CD4-positive, alpha-beta T cell (primary cell): ENCODE measurements at regions not wholly inside any gene's neighbourhood (a gene's known extent, or its start where the extent isn't known, plus 50 kb on each side); places are given as distances from the start of the nearest gene placed in this dataset.

Experiments
- ATAC-seq: fragments of 200-7000 bp; cut with Tn5 transposase; one replicate; pipeline ENCODE4 v1.10.0; 2022; ENCODE audit warnings: mild to moderate bottlenecking; ENCODE audit not compliant: poor library complexity
- CTCF ChIA-PET: fragments of 350-600 bp; sonication (Branson Sonifier 250); formaldehyde crosslinking; loops from one replicate; lab custom pipeline; 2021; ENCODE audit warnings: antibody characterized with exemption, inconsistent platforms; lab: Charles Lee
- POLR2A ChIA-PET: fragments of 350-600 bp; sonication (Branson Sonifier 250); formaldehyde crosslinking; loops from one replicate; lab custom pipeline; 2021; ENCODE audit warnings: antibody characterized with exemption, inconsistent platforms; lab: Charles Lee
- DNase-seq, 14 experiments: peaks; one replicate each; pipeline ENCODE4 v3.0.0-alpha.2; 2013 to 2020; ENCODE audit warnings: mixed read lengths in 2 of 14
- H3K27ac ChIP-seq, 2 donors: one replicate each; pipeline versions ENCODE4 v1.5.1 to v1.7.0; 2013; ENCODE audit warnings: low read length in 2 of 2, low read depth in 1 of 2, mild to moderate bottlenecking in 1 of 2
- H3K27me3 ChIP-seq, 2 experiments: 1 replicate in 1 of 2; 2 replicates in 1 of 2; pipeline versions ENCODE4 v1.6.1 to v1.7.0; 2013; ENCODE audit warnings: low read length in 2 of 2, control low read depth in 1 of 2, mild to moderate bottlenecking in 1 of 2, moderate library complexity in 1 of 2; ENCODE audit not compliant: insufficient read depth in 2 of 2, control insufficient read depth in 1 of 2
- H3K36me3 ChIP-seq: one replicate; pipeline ENCODE4 v1.6.1; 2013; ENCODE audit warnings: low read length, control low read depth; ENCODE audit not compliant: insufficient read depth
- H3K4me1 ChIP-seq: one replicate; pipeline ENCODE4 v1.6.1; 2013; ENCODE audit warnings: low read length, control low read depth; ENCODE audit not compliant: insufficient read depth
- H3K4me3 ChIP-seq: one replicate; pipeline ENCODE4 v1.5.1; 2013; ENCODE audit warnings: mild to moderate bottlenecking, low read length, moderate library complexity
- H3K9me3 ChIP-seq, 2 experiments: 1 replicate in 1 of 2; 2 replicates in 1 of 2; pipeline versions ENCODE4 v1.6.1 to v1.7.0; 2013; ENCODE audit warnings: low read length in 2 of 2, mild to moderate bottlenecking in 2 of 2, control low read depth in 1 of 2, moderate library complexity in 1 of 2; ENCODE audit not compliant: control insufficient read depth in 1 of 2, insufficient read depth in 1 of 2
- H3K27ac Mint-ChIP-seq: one replicate; pipeline ENCODE4 v1.8.0; 2020; ENCODE audit warnings: mixed read lengths
- H3K27me3 Mint-ChIP-seq: one replicate; pipeline ENCODE4 v1.8.0; 2021; ENCODE audit warnings: mixed read lengths
- H3K36me3 Mint-ChIP-seq: one replicate; pipeline ENCODE4 v1.8.0; 2021; ENCODE audit warnings: low read depth, mixed read lengths
- H3K4me1 Mint-ChIP-seq: one replicate; pipeline ENCODE4 v1.8.0; 2021; ENCODE audit warnings: low read depth, mixed read lengths
- H3K4me3 Mint-ChIP-seq: one replicate; pipeline ENCODE4 v1.8.0; 2020; ENCODE audit warnings: mild to moderate bottlenecking, mixed read lengths
- H3K9me3 Mint-ChIP-seq: one replicate; pipeline ENCODE4 v1.8.0; 2020; ENCODE audit warnings: mixed read lengths
- CTCF ChIP-seq: fragments of 200-600 bp; IDR thresholded peaks from one replicate; pipeline ENCODE4 v1.8.0; 2022; ENCODE audit warnings: antibody characterized with exemption, mild to moderate bottlenecking
- intact Hi-C, 2 experiments: fragments of 100-400 bp; cut with DNase I in 1 of 2; cut with micrococcal nuclease in 1 of 2; formaldehyde crosslinking; loops; one replicate each; pipeline versions ENCODE4 v1.15.1 to v1.9.0; 2023 to 2025; cut with DNase I, micrococcal nuclease

GRCh38 chr4:74635074-74635473, 159.2 kb downstream of the BTC start:
- no peak for TF ChIP-seq CTCF
- intact Hi-C loops = loop anchor here in 1 of 2 experiments (10.0 kb wide), 1 partner anchor 190 kb away; the partner anchor contains the start of gene AREG
- H3K9me3 Mint-ChIP-seq = no peaks in the 10 kb centered on the region
- POLR2A ChIA-PET = no interaction called here
- H3K4me3 Mint-ChIP-seq = no peak overlapping the region
- ATAC-seq (no peak), DNase-seq (no peak)
- H3K27ac ChIP-seq = no peak overlapping the region
- no peak overlapping the region for H3K4me3 ChIP-seq
- H3K9me3 ChIP-seq = no peaks in the 10 kb centered on the region
- H3K36me3 ChIP-seq = no peaks in the 10 kb centered on the region
- H3K27ac Mint-ChIP-seq = no peak overlapping the region
- peaks cover 37% of the 10 kb centered on the region for H3K4me1 Mint-ChIP-seq
- H3K27me3 Mint-ChIP-seq = peaks cover 5% of the 10 kb centered on the region
- CTCF ChIA-PET = no interaction called here
- no peaks in the 10 kb centered on the region for H3K27me3 ChIP-seq
- no peaks in the 10 kb centered on the region for H3K36me3 Mint-ChIP-seq
- peaks cover 2% of the 10 kb centered on the region for H3K4me1 ChIP-seq

- intact Hi-C loops = loop anchor here in 1 of 2 experiments (10.0 kb wide), 1 partner anchor 191 kb away; the partner anchor contains the start of gene AREG
- Histone ChIP-seq H3K27ac (no peak overlapping the region), H3K9me3 (no peaks in the 10 kb centered on the region), H3K36me3 (no peaks in the 10 kb centered on the region), H3K27me3 (no peaks in the 10 kb centered on the region), H3K4me3 (no peak overlapping the region), H3K4me1 (peaks cover 2% of the 10 kb centered on the region)
- ATAC-seq (no peak), DNase-seq (no peak)
- ChIA-PET CTCF (no interaction called here), POLR2A (no interaction called here)
- Mint-ChIP-seq H3K4me1 (peaks cover 31% of the 10 kb centered on the region), H3K27ac (no peak overlapping the region), H3K9me3 (no peaks in the 10 kb centered on the region), H3K36me3 (no peaks in the 10 kb centered on the region), H3K4me3 (no peak overlapping the region), H3K27me3 (peaks cover 5% of the 10 kb centered on the region)
- TF ChIP-seq CTCF = no peak
These were observed 158.7 kb downstream of the BTC start for GRCh38 chr4:74635490-74636123.

GRCh38 chr4:74638001-74638400, 156.3 kb downstream of the BTC start:
- Mint-ChIP-seq H3K27me3 (peaks cover 5% of the 10 kb centered on the region), H3K36me3 (no peaks in the 10 kb centered on the region), H3K4me3 (no peak overlapping the region), H3K27ac (no peak overlapping the region), H3K9me3 (no peaks in the 10 kb centered on the region), H3K4me1 (peaks cover 10% of the 10 kb centered on the region)
- no peak for TF ChIP-seq CTCF
- ChIA-PET POLR2A (no interaction called here), CTCF (no interaction called here)
- DNase-seq (no peak), ATAC-seq (no peak)
- no peak overlapping the region for H3K4me3 ChIP-seq
- H3K27me3 ChIP-seq = no peaks in the 10 kb centered on the region
- H3K4me1 ChIP-seq = no peaks in the 10 kb centered on the region
- H3K9me3 ChIP-seq = no peaks in the 10 kb centered on the region
- H3K36me3 ChIP-seq = no peaks in the 10 kb centered on the region
- intact Hi-C loops = loop anchor here in 1 of 2 experiments (10.0 kb wide), 1 partner anchor 193 kb away; the partner anchor contains the start of gene AREG
- no peak overlapping the region for H3K27ac ChIP-seq
